HG03521 (cell line): ENCODE measurements at regions not wholly inside any gene's neighbourhood (a gene's known extent, or its start where the extent isn't known, plus 50 kb on each side); places are given as distances from the start of the nearest gene placed in this dataset.
"Not testable (repeated sequence)": the region's sequence is repeated elsewhere in the genome, so short reads cannot be mapped to it uniquely, and the experiment has no call there.

Experiments
- ATAC-seq: cut with Tn5 transposase; IDR thresholded peaks from one replicate; pipeline ENCODE4 v1.9.1; 2021; ENCODE audit warnings: mild to moderate bottlenecking, moderate library complexity; ENCODE audit not compliant: unreplicated experiment

GRCh38 chr1:245031041-245031440, 123.7 kb upstream of the KIF26B start:
- ATAC-seq: no peak

GRCh38 chr1:245026247-245026646, 128.5 kb upstream of the KIF26B start:
- ATAC-seq: no peak

- ATAC-seq: no peak
Observed at GRCh38 chr1:245025525-245025924, 129.3 kb upstream of the KIF26B start.

- ATAC-seq: no peak
Observed at GRCh38 chr1:245023222-245023621, 131.6 kb upstream of the KIF26B start.

GRCh38 chr1:245019910-245020486, 134.8 kb upstream of the KIF26B start:
- no peak for ATAC-seq

- ATAC-seq: no peak
Observed at GRCh38 chr1:245016700-245017099, 138.1 kb upstream of the KIF26B start.

- ATAC-seq: no peak
Observed at GRCh38 chr1:245015031-245015430, 139.8 kb upstream of the KIF26B start.

GRCh38 chr1:245014247-245015029, 140.3 kb upstream of the KIF26B start:
- no peak for ATAC-seq

- no peak for ATAC-seq
Observed at GRCh38 chr1:245010018-245010614, 144.7 kb upstream of the KIF26B start.

- no peak for ATAC-seq
Observed at GRCh38 chr1:245008761-245009160, 144.4 kb upstream of the HNRNPU start.

- ATAC-seq: no peak
Observed at GRCh38 chr1:245007852-245008251, 143.5 kb upstream of the HNRNPU start.

GRCh38 chr1:245003246-245003645, 138.9 kb upstream of the HNRNPU start:
- no peak for ATAC-seq

GRCh38 chr1:245001252-245001651, 136.9 kb upstream of the HNRNPU start:
- ATAC-seq: no peak

- no peak for ATAC-seq
Observed at GRCh38 chr1:245000872-245001188, 136.5 kb upstream of the HNRNPU start.

- not testable (repeated sequence) for ATAC-seq
Observed at GRCh38 chr1:244999644-245000043, 135.3 kb upstream of the HNRNPU start.

- no peak for ATAC-seq
Observed at GRCh38 chr1:244998717-244999346, 134.5 kb upstream of the HNRNPU start.

GRCh38 chr1:244995602-244996400, 131.5 kb upstream of the HNRNPU start:
- no peak for ATAC-seq

GRCh38 chr1:244992833-244993232, 128.5 kb upstream of the HNRNPU start:
- ATAC-seq: no peak

- no peak for ATAC-seq
Observed at GRCh38 chr1:244989813-244990212, 125.5 kb upstream of the HNRNPU start.

- ATAC-seq: no peak
Observed at GRCh38 chr1:244988521-244988920, 124.2 kb upstream of the HNRNPU start.

- no peak for ATAC-seq
Observed at GRCh38 chr1:244980605-244981004, 116.3 kb upstream of the HNRNPU start.
